ENCODE measurements at regions not wholly inside any gene's neighbourhood (a gene's known extent, or its start where the extent isn't known, plus 50 kb on each side); places are given as distances from the start of the nearest gene placed in this dataset.

DNA sequence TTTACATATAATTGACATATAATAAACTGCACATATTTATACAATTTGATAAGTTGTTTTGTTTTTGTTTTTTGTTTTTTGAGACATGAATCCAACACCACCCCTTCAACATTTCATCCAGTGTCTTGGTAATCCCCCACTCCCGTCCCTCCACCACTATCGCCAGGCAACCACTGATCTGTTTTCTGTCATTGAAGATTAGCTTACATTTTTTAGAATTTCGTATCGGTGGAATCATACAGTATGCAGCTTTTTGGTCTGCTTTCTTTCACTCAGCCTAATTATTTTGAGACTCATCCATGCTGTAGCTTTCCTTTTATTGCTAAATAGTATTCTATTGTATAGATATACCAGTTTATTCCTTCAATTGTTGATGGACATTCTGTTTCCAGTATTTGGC is 94.1 kb upstream of the FRY start:
- no peak overlapping the region for H3K4me2 ChIP-seq (replicated peaks; ENCODE audit: low read depth, low read length, poor library complexity, severe bottlenecking)
- H3K27ac ChIP-seq (ENCODE audit: low read length in 2 of 2) = no peak overlapping the region
- no CpG with 5 or more reads among the region's 4 CpGs for WGBS (ENCODE audit: insufficient coverage)
- ChIA-PET POLR2A (interaction anchor here (0.5 kb wide), 1 partner anchor 75 kb away, joined by 3 read pairs; no protein-coding TSS in a partner anchor), CTCF (interaction anchor here (1.1 kb wide), 1 partner anchor 29 kb away, joined by 3 read pairs; no protein-coding TSS in a partner anchor)
- DNase-seq (no peak), ATAC-seq (ENCODE audit: low read depth) (no peak)
- H3K36me3 ChIP-seq (replicated peaks in 1 of 2; ENCODE audit: control extremely low read depth in 1 of 2, control insufficient read depth in 1 of 2, extremely low read depth in 1 of 2, insufficient read depth in 2 of 2, low read length in 1 of 2) = no peaks in the 10 kb centered on the region
- Mint-ChIP-seq H3K4me1 (no peaks in the 10 kb centered on the region), H3K9me3 (ENCODE audit: insufficient read depth) (no peaks in the 10 kb centered on the region), H3K27ac (no peak overlapping the region), H3K4me3 (no peak overlapping the region), H3K27me3 (no peaks in the 10 kb centered on the region)
- H3K9me3 ChIP-seq (ENCODE audit: control extremely low read depth in 1 of 3, control insufficient read depth in 2 of 3, insufficient read depth in 1 of 3, low read length in 2 of 3) = no peaks in the 10 kb centered on the region
- no peaks in the 10 kb centered on the region for H3K79me2 ChIP-seq (ENCODE audit: control insufficient read depth, insufficient read depth, low read length)
- no peaks in the 10 kb centered on the region for H3K27me3 ChIP-seq (replicated peaks in 1 of 4; ENCODE audit: control extremely low read depth in 1 of 4, control insufficient read depth in 3 of 4, insufficient read depth in 4 of 4, low read length in 3 of 4)
- no peak overlapping the region for H3K4me3 ChIP-seq (ENCODE audit: control extremely low read depth in 1 of 5, extremely low read depth in 1 of 5, insufficient read depth in 1 of 5, low read depth in 2 of 5, low read length in 4 of 5)
- TF ChIP-seq, protein P1, sequence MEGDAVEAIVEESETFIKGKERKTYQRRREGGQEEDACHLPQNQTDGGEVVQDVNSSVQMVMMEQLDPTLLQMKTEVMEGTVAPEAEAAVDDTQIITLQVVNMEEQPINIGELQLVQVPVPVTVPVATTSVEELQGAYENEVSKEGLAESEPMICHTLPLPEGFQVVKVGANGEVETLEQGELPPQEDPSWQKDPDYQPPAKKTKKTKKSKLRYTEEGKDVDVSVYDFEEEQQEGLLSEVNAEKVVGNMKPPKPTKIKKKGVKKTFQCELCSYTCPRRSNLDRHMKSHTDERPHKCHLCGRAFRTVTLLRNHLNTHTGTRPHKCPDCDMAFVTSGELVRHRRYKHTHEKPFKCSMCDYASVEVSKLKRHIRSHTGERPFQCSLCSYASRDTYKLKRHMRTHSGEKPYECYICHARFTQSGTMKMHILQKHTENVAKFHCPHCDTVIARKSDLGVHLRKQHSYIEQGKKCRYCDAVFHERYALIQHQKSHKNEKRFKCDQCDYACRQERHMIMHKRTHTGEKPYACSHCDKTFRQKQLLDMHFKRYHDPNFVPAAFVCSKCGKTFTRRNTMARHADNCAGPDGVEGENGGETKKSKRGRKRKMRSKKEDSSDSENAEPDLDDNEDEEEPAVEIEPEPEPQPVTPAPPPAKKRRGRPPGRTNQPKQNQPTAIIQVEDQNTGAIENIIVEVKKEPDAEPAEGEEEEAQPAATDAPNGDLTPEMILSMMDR (IDR thresholded peaks at IDR 0.05) = no peak
- TF ChIP-seq EZH2 (IDR thresholded peaks at IDR 0.05; ENCODE audit: borderline replicate concordance, insufficient read depth, low read depth, low read length, poor library complexity, severe bottlenecking) = no peak
- intact Hi-C loops (cut with micrococcal nuclease) = no loop called here
- no peaks in the 10 kb centered on the region for H3K4me1 ChIP-seq (ENCODE audit: control insufficient read depth in 2 of 2, insufficient read depth in 2 of 2, low read length in 2 of 2)
- H3K9ac ChIP-seq (ENCODE audit: low read length) = no peak overlapping the region
- H4K20me1 ChIP-seq (ENCODE audit: control insufficient read depth, insufficient read depth, low read length, poor library complexity, severe bottlenecking) = no peaks in the 10 kb centered on the region
- H2AFZ ChIP-seq (ENCODE audit: insufficient read depth, low read depth, low read length, poor library complexity, severe bottlenecking) = no peak overlapping the region

DNA sequence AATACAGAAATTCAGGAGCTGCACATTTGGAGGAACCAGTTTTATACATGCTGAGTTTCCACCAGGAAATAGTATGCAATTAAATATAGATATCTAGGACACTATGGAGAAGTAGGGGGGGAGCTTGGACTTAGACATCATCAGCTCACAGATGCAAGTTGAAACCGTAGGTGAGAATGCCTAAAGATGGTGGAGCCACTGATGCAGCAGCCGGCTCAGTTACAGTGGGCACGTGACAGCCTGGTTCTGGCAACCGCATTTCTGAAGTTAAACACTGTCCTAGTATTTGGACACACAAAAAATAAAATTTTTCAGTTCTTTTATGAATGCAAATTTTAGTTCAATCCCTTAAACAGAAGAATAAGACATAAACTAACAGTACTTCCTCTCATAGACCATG is 91.5 kb upstream of the FRY start:
- no peak for DNase-seq
- no peaks in the 10 kb centered on the region for H4K20me1 ChIP-seq (ENCODE audit: control insufficient read depth, insufficient read depth, low read length, poor library complexity, severe bottlenecking)
- no peak for ATAC-seq (ENCODE audit: low read depth)
- WGBS (ENCODE audit: insufficient coverage) = 100% methylated on average over 3 of the region's 4 CpGs
- H2AFZ ChIP-seq (ENCODE audit: insufficient read depth, low read depth, low read length, poor library complexity, severe bottlenecking) = no peak overlapping the region
- H3K9ac ChIP-seq (ENCODE audit: low read length) = no peak overlapping the region
- H3K27me3 ChIP-seq (replicated peaks in 1 of 4; ENCODE audit: control extremely low read depth in 1 of 4, control insufficient read depth in 3 of 4, insufficient read depth in 4 of 4, low read length in 3 of 4) = no peaks in the 10 kb centered on the region
- no peaks in the 10 kb centered on the region for H3K79me2 ChIP-seq (ENCODE audit: control insufficient read depth, insufficient read depth, low read length)
- Mint-ChIP-seq H3K27ac (no peak overlapping the region), H3K4me1 (no peaks in the 10 kb centered on the region), H3K27me3 (no peaks in the 10 kb centered on the region), H3K4me3 (no peak overlapping the region), H3K9me3 (ENCODE audit: insufficient read depth) (no peaks in the 10 kb centered on the region)
- no peaks in the 10 kb centered on the region for H3K9me3 ChIP-seq (ENCODE audit: control extremely low read depth in 1 of 3, control insufficient read depth in 2 of 3, insufficient read depth in 1 of 3, low read length in 2 of 3)
- no peak overlapping the region for H3K4me2 ChIP-seq (replicated peaks; ENCODE audit: low read depth, low read length, poor library complexity, severe bottlenecking)
- intact Hi-C loops (cut with micrococcal nuclease) = no loop called here
- TF ChIP-seq EZH2 (IDR thresholded peaks at IDR 0.05; ENCODE audit: borderline replicate concordance, insufficient read depth, low read depth, low read length, poor library complexity, severe bottlenecking) = no peak
- TF ChIP-seq, protein P1 (IDR thresholded peaks at IDR 0.05) = no peak
- H3K4me1 ChIP-seq (ENCODE audit: control insufficient read depth in 2 of 2, insufficient read depth in 2 of 2, low read length in 2 of 2) = no peaks in the 10 kb centered on the region
- H3K36me3 ChIP-seq (replicated peaks in 1 of 2; ENCODE audit: control extremely low read depth in 1 of 2, control insufficient read depth in 1 of 2, extremely low read depth in 1 of 2, insufficient read depth in 2 of 2, low read length in 1 of 2) = no peaks in the 10 kb centered on the region
- ChIA-PET CTCF (no interaction called here), POLR2A (no interaction called here)
- H3K4me3 ChIP-seq (ENCODE audit: control extremely low read depth in 1 of 5, extremely low read depth in 1 of 5, insufficient read depth in 1 of 5, low read depth in 2 of 5, low read length in 4 of 5) = no peak overlapping the region
- H3K27ac ChIP-seq (ENCODE audit: low read length in 2 of 2) = no peak overlapping the region

All from B cell (primary cell).